GM10266 (cell line): ENCODE measurements at regions not wholly inside any gene's neighbourhood (a gene's known extent, or its start where the extent isn't known, plus 50 kb on each side); places are given as distances from the start of the nearest gene placed in this dataset.

Experiments used
- DNase-seq: peaks from one replicate; pipeline ENCODE4 v3.0.0; 2012; ENCODE audit errors: extremely low spot score
- TF ChIP-seq, protein P1 (sequence below): IDR thresholded peaks from 2 replicates; pipeline ENCODE4 v1.5.1; 2012; ENCODE audit warnings: mild to moderate bottlenecking, low read depth; ENCODE audit not compliant: control insufficient read depth, insufficient read depth; ENCODE audit errors: missing control alignments

DNA sequence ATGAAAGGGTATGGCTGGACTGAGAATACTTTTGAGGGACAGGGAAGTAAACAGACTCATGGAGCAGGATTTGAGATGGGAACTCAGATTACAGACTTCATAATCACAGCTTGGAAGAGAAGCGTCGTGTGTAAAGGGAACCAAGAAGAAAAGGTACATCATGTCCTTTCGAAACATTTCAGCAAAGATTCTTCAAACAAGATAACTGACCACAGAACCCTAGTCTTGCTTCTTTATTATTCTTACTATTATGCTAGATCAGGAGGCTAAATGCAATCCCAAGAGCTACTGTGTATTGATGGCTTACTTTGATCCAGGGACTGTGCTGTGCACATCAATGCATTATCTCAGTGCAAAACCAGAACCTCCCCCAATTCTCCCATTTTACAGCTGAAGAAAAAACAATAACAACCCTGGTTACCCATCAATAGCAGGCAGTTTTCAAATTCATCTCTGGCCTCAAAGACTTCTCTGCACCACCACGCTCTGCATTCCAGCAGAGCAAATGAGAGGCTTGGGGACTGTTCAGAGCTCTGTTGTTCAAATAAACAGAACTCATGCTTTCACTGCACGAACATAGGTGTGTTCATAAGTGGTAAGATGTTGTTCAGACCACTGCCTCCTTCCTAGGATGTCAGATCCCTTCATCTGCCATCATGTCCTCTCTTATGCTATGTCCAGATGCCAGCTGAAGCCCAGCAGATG lies 104.8 kb upstream of the NAV2 start:
- DNase-seq, result no peak
- TF ChIP-seq, protein P1, sequence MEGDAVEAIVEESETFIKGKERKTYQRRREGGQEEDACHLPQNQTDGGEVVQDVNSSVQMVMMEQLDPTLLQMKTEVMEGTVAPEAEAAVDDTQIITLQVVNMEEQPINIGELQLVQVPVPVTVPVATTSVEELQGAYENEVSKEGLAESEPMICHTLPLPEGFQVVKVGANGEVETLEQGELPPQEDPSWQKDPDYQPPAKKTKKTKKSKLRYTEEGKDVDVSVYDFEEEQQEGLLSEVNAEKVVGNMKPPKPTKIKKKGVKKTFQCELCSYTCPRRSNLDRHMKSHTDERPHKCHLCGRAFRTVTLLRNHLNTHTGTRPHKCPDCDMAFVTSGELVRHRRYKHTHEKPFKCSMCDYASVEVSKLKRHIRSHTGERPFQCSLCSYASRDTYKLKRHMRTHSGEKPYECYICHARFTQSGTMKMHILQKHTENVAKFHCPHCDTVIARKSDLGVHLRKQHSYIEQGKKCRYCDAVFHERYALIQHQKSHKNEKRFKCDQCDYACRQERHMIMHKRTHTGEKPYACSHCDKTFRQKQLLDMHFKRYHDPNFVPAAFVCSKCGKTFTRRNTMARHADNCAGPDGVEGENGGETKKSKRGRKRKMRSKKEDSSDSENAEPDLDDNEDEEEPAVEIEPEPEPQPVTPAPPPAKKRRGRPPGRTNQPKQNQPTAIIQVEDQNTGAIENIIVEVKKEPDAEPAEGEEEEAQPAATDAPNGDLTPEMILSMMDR, result no peak

DNA sequence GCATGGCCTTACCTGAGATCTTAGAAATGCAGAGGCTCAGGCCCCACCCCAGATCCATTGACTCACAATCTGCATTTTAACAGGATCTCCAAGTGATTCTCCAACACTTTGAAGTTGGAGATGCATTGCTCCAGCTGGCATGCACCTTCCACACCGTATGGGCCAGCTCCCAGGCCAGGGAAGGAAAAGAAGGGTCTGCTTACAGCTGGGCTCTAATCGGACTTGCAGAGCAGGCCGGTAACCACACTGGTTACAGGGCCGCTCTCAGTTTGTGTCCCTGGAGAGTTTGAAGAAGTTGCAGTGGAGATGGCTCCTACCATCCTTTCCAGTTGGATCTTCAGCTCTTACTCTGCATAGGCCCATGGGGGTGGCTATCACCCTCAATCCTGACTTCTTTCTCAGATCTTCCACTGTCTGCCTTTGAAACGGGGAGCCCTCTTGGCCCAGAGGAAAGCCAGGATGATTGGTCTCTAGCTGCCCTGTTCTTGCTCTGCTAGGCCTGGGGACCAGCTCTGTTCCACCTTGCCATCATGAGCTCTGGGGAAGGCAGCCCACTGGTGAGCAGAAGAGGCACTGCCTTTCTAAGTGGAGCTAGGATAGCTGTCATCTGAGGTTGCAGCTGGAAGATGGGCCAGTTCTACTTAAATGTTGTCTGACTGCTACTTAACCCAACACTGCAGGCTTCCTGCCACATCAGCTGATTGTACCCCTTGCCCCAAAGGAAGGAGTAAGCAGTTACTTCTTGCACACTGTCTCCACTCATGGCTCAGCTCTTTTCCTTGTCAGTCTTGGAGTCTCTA lies 105.6 kb upstream of the NAV2 start:
- no peak for DNase-seq
- TF ChIP-seq, protein P1, result no peak

DNA sequence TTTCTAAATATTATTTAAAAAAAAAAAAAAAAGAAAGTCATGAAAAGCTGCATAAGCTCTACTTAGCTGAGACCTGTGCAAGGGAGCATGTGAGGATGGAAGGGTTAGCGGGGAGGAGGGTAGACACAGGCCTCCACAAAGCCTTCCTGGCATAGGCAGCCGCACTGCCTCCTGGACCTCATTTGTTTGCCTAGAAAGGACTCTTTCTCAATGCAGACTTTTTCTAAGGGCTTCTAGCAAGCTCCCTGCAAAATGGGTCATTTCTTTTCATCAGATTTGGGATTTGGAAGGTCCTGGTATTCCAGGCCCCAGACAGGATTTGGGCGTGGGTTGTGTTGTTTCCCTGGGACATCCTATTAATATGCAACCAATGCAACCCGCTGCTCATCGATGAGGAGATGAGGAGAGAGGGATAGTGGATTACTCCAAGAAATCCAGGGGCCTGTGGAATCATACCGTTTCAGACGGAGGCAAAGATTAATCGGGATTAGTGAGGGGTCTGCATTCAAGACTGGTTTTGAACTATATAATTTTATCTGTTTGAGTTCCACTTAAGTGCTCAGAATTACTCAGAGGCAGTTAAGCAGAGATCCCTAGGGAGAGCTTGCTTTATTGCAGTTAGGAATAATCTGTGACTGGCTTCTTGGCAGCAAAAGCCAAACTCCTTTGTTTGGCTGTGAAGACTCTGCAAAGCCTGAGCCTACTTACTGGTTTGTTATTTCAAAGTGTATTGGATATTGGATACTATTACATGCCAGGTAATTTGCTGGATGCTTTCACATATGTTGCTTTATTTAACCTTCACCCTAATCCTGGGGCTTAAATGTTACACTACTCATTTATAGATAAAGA lies 106.9 kb upstream of the NAV2 start:
- TF ChIP-seq, protein P1, result no peak
- DNase-seq, result no peak

DNA sequence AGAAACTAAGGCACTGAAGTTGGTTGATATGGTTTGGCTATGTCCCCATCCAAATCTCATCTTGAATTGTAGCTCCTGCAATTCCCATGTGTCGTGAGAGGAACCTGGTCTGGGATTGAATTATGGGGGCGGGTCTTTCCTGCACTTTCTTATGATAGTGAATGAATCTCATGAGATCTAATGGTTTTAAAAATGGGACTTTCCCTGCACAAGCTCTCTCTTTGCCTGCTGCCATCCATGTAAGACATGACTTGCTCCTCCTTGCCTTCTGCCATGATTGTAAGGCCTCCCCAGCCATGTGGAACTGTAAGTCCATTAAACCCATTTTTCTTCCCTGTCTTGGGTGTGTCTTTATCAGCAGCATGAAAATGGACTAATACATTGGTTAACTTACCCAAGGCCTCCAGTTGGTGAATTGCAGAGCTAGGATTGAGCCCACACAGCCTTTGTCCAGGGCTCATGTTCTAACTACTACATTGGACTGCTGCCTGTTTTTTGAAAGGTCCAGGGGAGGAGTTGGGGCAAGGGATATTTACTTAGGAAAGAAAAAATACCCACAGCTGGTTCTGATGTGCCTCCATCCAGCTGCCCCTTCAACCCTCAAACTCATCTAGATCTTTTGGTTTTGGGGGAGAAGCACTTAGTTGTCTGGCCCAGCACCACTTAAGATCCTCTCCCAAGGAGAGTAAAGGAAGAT lies 107.8 kb upstream of the NAV2 start:
- TF ChIP-seq, protein P1, result no peak
- DNase-seq, result no peak

DNA sequence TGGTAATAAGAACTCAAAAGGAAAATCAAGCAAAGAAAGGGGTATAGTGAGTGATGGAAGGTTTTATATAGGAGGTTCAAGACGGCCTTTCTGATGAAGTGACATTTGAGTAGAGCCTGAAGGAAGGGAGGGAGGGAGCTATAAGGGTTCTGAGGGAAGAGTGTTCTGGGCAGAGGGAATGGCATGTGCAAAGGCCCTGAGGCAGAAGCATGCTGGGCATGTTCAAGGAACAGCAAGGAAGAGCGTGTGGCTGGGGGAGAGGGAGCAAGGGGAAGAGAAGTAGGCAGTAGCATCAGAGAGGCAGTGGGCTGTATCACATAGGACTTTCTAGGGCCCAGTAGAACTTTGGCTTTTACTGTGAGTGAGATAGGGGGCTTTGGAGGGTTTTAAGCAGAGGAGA lies 108.9 kb upstream of the NAV2 start:
- DNase-seq, result no peak
- TF ChIP-seq, protein P1, result no peak

DNA sequence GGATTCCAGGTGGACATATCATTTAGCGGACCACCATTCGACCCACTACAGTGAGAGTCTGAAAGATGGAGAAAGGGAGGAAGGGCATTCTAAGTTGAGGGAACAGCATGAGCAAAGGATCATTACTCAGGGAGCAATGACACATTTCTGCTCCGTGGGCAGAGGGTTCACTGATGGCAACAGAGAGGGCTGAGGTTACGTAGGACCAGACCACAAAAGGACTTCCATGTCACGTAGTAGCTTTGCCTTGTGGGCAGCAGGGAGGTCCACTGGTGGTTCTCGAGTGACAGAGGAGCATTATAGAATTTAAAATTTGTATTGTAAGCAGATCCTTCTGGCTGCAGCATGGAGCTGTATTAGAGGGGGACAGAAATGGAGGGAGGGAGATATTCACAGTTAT lies 109.7 kb upstream of the NAV2 start:
- DNase-seq, result no peak
- TF ChIP-seq, protein P1, result no peak
